K562 (cell line): ENCODE measurements at regions not wholly inside any gene's neighbourhood (a gene's known extent, or its start where the extent isn't known, plus 50 kb on each side); places are given as distances from the start of the nearest gene placed in this dataset.

ENCODE experiments used
- JUNB ChIP-seq: fragments of 450-650 bp; formaldehyde crosslinking; conservative IDR thresholded peaks from 2 replicates; pipeline ENCODE4 v1.4.0; 2020; ENCODE audit warnings: mild to moderate bottlenecking
- NR2C1 ChIP-seq, 2 experiments: fragments of 450-650 bp; IDR thresholded peaks; 2 replicates each; pipeline ENCODE4 v1.6.1; 2017; ENCODE audit warnings: mild to moderate bottlenecking in 2 of 2, antibody characterized with exemption in 1 of 2, inconsistent platforms in 1 of 2, missing compliant biosample characterization in 1 of 2, missing genetic modification characterization in 1 of 2
- RNF2 ChIP-seq: sonication (generic); IDR thresholded peaks from 2 replicates; pipeline ENCODE4 v1.6.1; 2016

DNA sequence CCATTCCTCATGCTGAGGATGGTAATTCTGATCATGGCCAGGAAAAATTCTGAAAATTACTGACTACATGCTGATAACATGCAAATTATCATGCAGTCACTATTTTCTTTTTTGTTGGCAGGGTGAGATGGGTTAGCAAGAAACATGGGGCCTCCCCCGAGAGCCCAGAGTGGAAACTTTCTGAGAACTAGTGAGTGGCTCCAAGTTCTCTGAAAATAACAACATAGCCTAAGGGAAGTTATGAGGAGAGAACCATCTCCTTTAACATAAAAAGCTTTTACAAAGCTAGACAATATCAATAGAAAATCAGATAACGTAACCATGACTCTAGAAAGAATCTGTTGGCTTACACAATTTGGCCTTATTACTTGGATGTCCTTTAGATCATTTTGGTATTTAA lies 254.2 kb downstream of the PLOD2 start:
- TF ChIP-seq JUNB (CRISPR knock-in tag) = no peak
- no peak for TF ChIP-seq RNF2
- no peak for TF ChIP-seq NR2C1 (IDR thresholded peaks at IDR 0.05)
- TF ChIP-seq NR2C1 (tag; IDR thresholded peaks at IDR 0.05) = no peak
